Activated CD8-positive, alpha-beta memory T cell treated with anti-CD3 and anti-CD28 coated beads for 24 hours (primary cell): ENCODE measurements at regions not wholly inside any gene's neighbourhood (a gene's known extent, or its start where the extent isn't known, plus 50 kb on each side); places are given as distances from the start of the nearest gene placed in this dataset.

Source experiments
- DNase-seq: peaks from one replicate; pipeline ENCODE4 v3.0.0-alpha.2; 2020

- DNase-seq: peak; percentile 19
Observed at GRCh38 chr22:26897384-26897783, 240.0 kb downstream of the MIAT start.

DNA sequence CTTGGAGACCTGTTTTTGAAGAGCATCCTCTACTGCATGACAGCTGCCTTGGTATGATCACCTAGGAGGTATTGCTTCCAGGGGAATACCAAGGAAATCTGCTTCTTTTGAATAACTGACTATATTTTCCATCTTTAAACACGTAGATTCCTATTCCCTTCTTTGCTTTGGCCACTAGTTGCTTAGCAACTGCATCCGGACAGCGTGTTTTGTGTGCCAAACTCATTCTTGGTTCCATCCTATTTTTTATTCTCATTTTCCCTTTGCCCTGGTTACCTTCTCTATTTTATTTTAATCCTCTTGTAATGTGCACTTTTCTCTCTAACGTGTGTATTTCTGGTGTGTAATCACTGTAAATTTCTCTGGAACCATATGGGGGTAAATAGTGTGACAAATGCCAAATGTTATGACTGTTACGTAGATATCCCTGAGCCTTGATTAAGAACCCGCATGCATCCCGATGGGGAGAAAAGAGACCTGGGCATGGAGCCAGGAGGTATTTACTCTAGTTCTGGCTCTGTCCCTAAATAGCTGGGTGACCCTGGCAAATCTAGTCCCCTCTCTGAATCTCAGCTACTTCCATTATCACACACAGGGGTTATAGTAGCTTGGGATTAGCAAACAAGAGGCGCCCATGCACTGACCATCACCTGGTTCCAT lies 241.7 kb downstream of the MIAT start:
- no peak for DNase-seq

DNA sequence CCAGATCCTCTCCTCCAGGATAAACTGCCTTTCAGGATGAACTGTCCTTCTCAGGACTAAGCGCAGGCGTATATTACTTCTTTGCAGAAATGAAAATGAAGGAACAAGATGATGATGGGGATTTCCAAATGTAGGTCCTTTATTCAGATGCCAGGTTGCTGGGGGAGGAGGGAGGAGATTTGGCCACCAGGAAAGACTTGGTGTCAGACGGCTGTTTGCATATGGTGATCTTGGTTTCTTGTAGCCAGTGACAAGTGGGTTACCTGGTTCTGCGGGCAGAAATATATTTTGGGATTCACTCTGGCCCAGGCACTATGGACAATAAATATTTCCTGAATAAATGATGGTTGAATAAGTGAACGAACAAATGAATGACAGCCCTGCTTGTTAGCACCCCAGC lies 243.4 kb downstream of the MIAT start:
- DNase-seq: no peak

DNA sequence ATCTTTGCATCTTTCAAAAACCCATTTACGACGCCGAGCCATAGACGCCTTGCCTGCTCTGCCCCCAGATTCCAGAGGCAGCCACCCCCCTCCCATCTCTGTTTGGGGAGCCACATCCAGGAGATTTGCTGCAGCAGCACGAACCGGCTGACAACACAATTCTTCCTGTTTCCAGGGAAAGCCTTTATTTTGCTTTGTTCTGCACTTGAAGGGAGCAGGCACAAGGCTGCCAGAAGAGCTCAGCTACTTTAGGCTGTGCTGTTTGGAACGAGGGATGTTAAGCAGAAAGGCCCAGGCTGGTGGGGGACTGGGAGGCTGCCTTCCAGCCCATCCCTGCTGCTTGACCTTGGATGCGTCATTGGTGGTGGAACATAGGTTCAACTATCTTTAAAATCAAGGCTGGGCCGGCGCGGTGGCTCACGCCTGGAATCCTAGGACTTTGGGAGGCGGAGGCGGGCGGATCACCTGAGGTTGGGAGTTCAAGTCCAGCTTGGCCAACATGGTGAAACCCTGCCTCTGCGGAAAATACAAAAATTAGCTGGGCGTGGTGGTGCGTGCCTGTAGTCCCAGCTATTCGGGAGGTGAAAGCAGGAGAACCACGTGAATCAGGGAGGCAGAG lies 243.9 kb downstream of the MIAT start:
- DNase-seq: no peak

- no peak for DNase-seq
Observed at GRCh38 chr22:26902401-26903029, 245.1 kb downstream of the MIAT start.

DNA sequence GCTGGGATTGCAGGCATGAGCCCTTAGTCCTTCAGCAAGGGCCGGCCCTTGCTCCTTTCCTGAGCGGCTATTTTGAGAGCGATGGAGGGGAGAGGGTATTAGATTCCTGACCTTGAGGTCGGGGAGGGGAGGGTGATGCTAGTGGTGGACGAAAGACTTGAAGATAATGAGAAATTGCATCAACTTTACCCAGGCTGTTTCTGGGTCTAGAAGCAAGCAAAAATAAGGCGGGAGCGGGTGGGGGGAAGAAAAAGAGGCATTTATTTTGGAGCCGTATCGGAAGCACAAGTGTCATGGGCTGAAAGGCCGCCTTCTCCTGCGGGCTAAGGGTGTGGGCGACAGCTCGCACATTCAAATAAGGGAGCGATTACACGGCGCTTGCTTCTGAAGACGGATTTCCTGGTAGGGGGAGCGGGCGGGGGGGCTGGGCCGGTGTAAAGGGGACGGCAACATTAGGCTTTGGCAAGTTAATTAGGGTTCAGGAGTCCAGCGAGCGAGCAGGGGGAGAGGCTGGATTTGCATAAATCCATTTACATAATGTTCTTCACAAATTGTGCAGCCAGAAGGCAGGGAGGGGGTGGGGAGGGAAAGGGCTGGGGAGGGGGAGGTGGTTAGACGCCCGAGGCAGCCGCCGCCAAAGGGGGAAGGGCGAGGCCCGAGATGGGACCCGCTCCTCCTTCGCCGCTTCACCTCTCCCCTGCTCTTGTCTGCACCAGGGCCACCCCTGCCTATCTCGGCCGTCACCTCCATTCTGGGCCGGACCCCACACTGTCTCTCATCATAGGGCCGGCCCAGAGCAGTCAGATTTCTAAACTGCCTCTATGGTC lies 245.9 kb downstream of the MIAT start:
- DNase-seq: no peak

DNA sequence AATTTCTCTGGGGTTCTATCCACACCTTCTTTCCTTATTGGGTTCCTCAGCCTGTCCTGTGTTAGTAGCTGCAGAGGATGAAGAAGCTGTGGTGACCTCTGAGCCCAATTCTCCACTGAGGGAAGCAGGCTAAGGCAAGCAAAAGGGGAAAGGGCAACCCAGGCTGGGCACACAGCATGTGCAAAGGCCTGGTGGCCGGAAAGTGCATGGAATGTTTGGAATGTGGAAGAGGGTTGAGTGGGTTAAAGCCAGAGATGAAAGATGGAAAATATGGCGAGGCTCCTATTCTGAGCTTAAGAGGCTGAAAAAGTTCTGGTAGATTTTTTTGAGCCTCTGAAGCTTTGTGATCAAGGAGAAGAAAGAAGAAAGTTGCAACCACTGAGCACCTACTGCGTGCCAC lies 247.1 kb downstream of the MIAT start:
- DNase-seq: no peak

DNA sequence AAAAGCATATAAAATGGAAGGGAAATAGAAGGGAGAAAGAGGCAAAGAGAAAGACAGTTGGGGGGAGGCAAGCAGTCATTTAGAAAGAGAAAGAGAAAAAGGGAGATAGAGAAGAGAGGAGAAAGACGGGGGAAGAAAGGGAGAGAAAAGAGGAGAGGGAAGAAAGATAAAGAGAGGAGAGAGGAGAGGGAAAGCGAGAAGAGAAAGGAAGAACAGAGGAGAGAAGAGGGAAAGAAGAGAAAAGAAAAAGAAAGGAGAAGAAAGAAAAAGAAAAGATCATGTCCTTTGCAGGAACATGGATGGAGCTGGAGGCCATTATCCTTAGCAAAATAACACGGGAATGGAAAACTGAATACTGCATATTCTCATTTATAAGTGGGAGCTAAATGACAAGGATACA lies 247.7 kb downstream of the MIAT start:
- no peak for DNase-seq

GRCh38 chr22:26905640-26906039 lies 248.3 kb downstream of the MIAT start:
- DNase-seq: no peak

DNA sequence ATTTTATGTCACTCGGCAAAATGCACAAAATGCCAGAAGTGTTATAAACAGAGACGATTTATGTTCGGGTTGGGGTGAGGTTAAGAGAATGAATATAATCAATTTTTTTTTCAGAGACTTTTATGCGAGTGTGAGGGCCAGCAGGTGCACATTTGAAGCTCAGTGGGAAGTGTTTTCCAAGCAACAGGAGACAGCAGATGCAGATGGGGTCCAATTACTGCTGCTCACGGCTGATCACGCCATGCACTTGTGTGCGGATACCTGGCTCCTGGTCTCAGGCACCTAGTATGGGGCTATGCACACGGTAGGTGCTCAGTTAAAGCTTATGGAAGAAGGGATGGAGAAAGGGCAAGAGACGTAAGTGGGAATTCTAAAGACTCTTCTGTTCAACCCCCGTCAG lies 249.1 kb downstream of the MIAT start:
- DNase-seq: no peak

DNA sequence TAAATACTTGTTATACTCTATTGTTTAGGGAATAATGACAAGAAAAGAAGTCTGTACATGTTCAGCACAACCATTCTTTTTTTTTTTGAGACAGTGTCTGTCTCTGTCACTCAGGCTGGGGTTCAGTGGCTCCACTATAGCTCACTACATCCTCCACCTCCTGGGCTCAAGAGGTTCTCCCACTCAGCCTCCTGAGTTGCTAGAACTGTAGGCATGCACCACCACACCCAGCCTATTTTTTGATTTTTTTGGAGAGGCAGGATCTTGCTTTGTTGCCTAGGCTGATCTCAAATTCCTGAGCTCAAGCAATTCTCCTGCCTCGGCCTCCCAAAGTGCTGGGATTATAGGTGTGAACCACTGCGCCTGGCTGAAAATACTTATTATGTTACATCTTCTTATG lies 250.0 kb downstream of the MIAT start:
- DNase-seq: no peak

DNA sequence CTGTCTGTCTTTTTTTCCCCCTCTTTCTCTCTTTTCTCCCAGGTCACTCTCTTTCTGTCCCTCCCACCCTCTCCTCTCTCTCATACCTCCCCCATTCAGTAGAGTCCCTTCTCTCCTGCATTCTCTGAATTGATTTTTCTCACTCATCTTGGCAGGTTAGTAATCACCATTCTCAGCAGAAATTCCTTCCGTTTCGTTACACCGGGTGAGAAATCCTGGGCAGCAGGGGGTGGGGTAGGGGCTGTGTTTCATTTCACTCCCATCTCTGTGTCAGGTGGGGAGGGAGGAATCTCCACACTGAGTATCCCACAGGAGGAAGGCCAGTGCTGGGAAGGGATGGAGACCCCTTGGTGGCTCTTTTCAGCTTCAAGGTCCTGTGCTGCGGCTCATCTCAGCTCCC lies 253.5 kb downstream of the MIAT start:
- no peak for DNase-seq

DNA sequence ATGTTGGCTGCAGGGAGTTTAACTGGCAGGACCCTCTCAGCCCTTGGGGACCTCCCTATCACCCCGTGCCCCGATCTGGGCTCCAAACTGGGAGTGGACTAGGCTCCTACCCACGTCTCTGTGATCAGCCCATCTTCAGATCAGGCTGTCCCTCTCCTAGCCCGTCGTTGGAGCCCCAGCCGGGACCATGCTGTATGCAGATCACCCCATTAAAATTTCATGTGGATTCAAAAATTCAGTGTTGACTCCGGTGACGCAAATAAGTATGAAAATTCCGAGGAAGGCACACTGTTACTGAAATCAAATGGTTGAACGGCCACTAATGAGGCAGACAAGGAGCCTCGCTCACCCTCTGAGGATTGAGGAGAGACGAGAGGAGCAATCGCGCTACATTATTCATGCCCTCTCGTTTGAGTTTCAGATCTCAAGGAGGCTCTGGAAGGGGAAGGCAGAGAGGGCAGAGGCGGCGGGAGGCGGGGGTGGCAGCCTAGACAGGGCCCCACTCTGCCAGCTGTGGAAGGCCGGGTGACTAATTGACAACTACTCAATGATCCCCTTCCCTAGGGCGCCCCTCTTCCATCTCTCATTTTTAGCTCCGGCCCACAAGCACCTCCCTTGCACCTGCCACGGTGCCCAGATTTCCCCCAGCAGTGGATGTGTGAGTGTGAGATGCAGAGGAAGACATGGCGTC lies 255.4 kb downstream of the MIAT start:
- no peak for DNase-seq

DNA sequence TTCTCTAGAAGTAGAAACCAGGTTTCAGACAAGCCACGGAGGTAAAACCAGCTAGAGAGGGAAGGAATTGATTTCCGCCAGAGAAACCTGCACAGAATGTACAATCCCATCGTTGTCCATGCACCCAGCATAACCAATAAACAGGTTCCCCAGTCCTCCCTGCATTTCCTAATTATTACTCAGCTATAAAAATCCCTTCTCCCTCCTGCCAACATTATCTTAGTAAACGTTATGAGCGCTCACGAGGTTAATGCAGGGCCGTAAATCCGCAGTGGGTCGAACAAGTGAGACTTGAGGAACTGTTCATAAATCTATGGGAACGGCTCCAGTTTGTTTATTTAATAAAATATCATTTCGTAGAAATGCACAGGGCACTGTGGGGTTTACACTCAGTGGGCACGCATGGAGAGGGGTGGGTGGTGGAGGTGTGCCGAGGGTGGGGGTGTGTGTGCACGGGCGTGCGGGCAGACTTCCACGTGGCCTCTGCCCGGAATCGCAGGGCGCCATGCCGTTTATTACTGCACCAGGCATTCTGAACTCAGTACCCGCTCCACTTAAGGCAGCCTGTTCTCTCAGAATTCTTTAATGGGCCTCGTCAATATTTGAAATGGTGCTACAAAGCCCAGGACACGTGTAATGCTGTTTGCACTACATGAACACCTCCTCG lies 257.3 kb downstream of the MIAT start:
- no peak for DNase-seq

DNA sequence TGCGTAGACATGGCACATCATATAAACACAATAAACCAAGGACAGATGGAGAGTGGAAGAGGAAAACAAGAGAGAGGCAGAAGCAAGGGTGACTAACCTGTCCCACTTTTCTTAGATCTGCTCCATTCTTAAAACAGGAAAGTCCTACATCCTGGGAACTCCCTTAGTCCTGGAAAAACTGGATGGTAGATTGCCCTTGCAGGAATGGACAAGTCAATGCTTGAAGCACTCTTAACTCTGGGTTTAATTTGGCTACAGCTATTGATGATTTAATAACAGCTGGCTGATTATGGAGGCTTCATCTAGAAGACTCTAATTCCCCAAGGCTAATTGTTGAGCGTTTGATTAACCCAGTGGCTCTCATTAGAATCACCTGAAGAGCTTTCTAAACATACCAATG lies 258.8 kb downstream of the MIAT start:
- no peak for DNase-seq

GRCh38 chr22:26918226-26918625 lies 260.8 kb downstream of the MIAT start:
- DNase-seq: no peak

- no peak for DNase-seq
Observed at GRCh38 chr22:26921726-26922125, 264.3 kb downstream of the MIAT start.

DNA sequence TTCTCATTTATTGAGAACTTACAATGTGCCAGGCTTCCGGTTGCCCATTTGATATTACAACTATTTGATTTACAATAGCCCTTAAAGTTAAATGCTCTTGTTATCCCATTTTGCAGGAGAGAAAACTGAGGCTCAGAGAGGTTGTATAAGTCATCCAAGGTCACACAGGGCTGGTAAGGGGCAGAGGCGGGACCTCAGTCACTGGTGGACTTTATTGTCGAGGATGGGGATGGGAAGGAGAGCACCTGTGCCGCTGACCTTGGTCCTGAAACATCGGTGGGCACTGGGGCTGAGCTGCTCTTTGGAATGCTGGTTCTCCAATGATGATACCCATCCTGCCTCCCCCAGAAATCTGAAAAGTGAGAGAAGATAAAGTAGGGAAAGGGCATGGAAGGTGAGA lies 265.4 kb downstream of the MIAT start:
- DNase-seq: no peak

GRCh38 chr22:26923531-26923930 lies 266.1 kb downstream of the MIAT start:
- DNase-seq: no peak

DNA sequence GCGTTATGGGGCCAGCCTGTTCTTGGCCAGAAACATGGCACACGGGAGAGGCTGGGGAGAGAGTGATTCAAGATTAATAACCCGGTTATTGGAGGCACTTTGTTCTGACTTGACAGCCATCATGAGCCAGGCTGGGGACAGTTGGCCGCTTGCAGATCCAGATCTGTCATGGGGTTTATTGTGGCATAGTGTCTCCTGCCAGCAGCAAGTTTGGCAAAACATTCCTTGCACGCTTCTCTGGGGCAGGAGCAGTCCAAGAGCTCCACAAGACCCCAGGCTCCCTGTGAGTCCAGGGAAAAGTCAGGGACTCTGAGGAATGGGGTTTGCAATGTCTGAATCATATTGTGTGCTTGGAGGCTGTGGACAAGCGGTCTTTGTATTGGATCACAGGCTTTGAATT lies 270.4 kb downstream of the MIAT start:
- no peak for DNase-seq

DNA sequence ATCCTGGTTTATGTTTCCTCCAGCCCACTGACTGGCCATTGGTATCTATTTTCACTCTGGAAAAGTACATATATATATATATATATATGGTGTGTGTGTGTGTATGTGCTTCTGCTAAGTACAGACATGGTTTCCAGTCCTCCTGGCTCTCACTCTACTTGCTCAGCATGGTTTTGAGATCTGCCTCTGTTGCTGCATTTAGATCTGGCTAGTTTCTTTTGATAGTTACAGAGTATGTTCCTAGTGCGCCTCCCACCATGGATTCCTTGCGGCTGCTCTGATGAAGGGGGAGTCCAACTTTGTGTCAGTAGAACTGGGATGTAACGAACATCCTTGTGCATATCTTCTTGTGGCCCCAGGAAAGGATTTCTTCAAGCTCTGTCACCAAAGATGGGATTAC lies 274.1 kb downstream of the MIAT start:
- no peak for DNase-seq

DNA sequence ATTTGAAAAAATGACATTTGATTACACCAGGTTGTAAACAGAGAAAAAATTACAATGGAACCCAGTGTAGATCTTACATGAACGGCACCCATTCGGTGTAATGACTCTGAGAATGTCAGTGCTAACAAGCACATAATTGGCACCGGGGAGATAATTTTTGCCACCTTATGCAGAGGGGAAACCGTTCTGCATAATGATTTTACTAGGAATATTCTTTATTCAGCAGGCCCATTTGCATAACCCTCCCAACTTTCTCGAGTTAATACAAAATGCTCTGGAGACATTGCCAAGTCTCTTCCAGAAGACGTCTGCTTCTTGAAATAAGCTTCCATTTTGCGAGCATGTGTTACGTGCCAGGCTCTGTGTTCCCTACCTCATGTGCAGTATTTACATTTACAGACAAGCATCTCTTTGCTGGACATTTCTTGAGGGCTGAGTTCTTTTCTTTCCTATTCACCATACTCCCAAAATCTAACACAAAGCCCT lies 275.8 kb downstream of the MIAT start:
- DNase-seq: no peak
